Activated CD8-positive, alpha-beta T cell treated with anti-CD3 and anti-CD28 coated beads for 36 hours (primary cell): ENCODE measurements at regions not wholly inside any gene's neighbourhood (a gene's known extent, or its start where the extent isn't known, plus 50 kb on each side); places are given as distances from the start of the nearest gene placed in this dataset.

Experiments
- ATAC-seq: fragments of 200-7000 bp; cut with Tn5 transposase; one replicate; pipeline ENCODE4 v1.10.0; 2021; ENCODE audit warnings: mild to moderate bottlenecking, moderate library complexity
- CTCF ChIA-PET: fragments of 350-600 bp; sonication (Branson Sonifier 250); formaldehyde crosslinking; loops from one replicate; lab custom pipeline; 2021; ENCODE audit warnings: antibody characterized with exemption; lab: Charles Lee
- POLR2A ChIA-PET: fragments of 350-600 bp; sonication (Branson Sonifier 250); formaldehyde crosslinking; loops from one replicate; lab custom pipeline; 2021; ENCODE audit warnings: antibody characterized with exemption; lab: Charles Lee
- DNase-seq: peaks from one replicate; pipeline ENCODE4 v3.0.0-alpha.2; 2020
- H3K27ac Mint-ChIP-seq: one replicate; pipeline ENCODE4 v1.8.0; 2021; ENCODE audit warnings: mild to moderate bottlenecking, mixed read lengths
- H3K27me3 Mint-ChIP-seq: one replicate; pipeline ENCODE4 v1.8.0; 2021; ENCODE audit warnings: mixed read lengths
- H3K36me3 Mint-ChIP-seq: one replicate; pipeline ENCODE4 v1.8.0; 2021; ENCODE audit warnings: low read depth, mixed read lengths
- H3K4me1 Mint-ChIP-seq: one replicate; pipeline ENCODE4 v1.8.0; 2021; ENCODE audit warnings: low read depth, mixed read lengths
- H3K4me3 Mint-ChIP-seq: one replicate; pipeline ENCODE4 v1.8.0; 2021; ENCODE audit warnings: mild to moderate bottlenecking, moderate library complexity, mixed read lengths
- H3K9me3 Mint-ChIP-seq: one replicate; pipeline ENCODE4 v1.8.0; 2021; ENCODE audit warnings: mixed read lengths
- CTCF ChIP-seq: fragments of 200-600 bp; IDR thresholded peaks from one replicate; pipeline ENCODE4 v1.8.0; 2022; ENCODE audit warnings: antibody characterized with exemption, mild to moderate bottlenecking
- intact Hi-C: fragments of 100-400 bp; cut with micrococcal nuclease; formaldehyde crosslinking; loops from one replicate; pipeline ENCODE4 v1.10.0; 2022

GRCh38 chr20:22779878-22780277, 195.5 kb upstream of the FOXA2 start:
- Mint-ChIP-seq H3K27ac (no peak overlapping the region), H3K27me3 (no peaks in the 10 kb centered on the region), H3K4me1 (no peaks in the 10 kb centered on the region), H3K36me3 (no peaks in the 10 kb centered on the region), H3K4me3 (no peak overlapping the region), H3K9me3 (no peaks in the 10 kb centered on the region)
- CTCF ChIA-PET: no interaction called here
- ATAC-seq (no peak), DNase-seq (no peak)
- POLR2A ChIA-PET: no interaction called here
- no peak for TF ChIP-seq CTCF
- intact Hi-C loops: no loop called here

- no peaks in the 10 kb centered on the region for H3K4me1 Mint-ChIP-seq
- no peak for TF ChIP-seq CTCF
- DNase-seq (no peak), ATAC-seq (no peak)
- H3K4me3 Mint-ChIP-seq: no peak overlapping the region
- CTCF ChIA-PET: no interaction called here
- no peaks in the 10 kb centered on the region for H3K36me3 Mint-ChIP-seq
- intact Hi-C loops: no loop called here
- H3K27ac Mint-ChIP-seq: no peak overlapping the region
- POLR2A ChIA-PET: interaction anchor here (1.2 kb wide), 1 partner anchor 32 kb away, joined by 3 read pairs; no protein-coding TSS in a partner anchor
- H3K9me3 Mint-ChIP-seq: no peaks in the 10 kb centered on the region
- H3K27me3 Mint-ChIP-seq: no peaks in the 10 kb centered on the region
These were observed 197.5 kb upstream of the FOXA2 start for GRCh38 chr20:22781869-22782268.

- ATAC-seq (no peak), DNase-seq (no peak)
- intact Hi-C loops: no loop called here
- peaks cover 1% of the 10 kb centered on the region for H3K27me3 Mint-ChIP-seq
- H3K36me3 Mint-ChIP-seq: no peaks in the 10 kb centered on the region
- no peak overlapping the region for H3K4me3 Mint-ChIP-seq
- ChIA-PET CTCF (no interaction called here), POLR2A (no interaction called here)
- no peaks in the 10 kb centered on the region for H3K9me3 Mint-ChIP-seq
- H3K4me1 Mint-ChIP-seq: no peaks in the 10 kb centered on the region
- no peak for TF ChIP-seq CTCF
- no peak overlapping the region for H3K27ac Mint-ChIP-seq
These were observed 205.3 kb upstream of the FOXA2 start for GRCh38 chr20:22789676-22790075.

- Mint-ChIP-seq H3K4me1 (no peaks in the 10 kb centered on the region), H3K9me3 (no peaks in the 10 kb centered on the region), H3K36me3 (no peaks in the 10 kb centered on the region), H3K27ac (no peak overlapping the region), H3K4me3 (no peak overlapping the region), H3K27me3 (peaks cover 1% of the 10 kb centered on the region)
- no peak for TF ChIP-seq CTCF
- POLR2A ChIA-PET: no interaction called here
- intact Hi-C loops: no loop called here
- ATAC-seq (no peak), DNase-seq (no peak)
- CTCF ChIA-PET: no interaction called here
These were observed 207.0 kb upstream of the FOXA2 start for GRCh38 chr20:22791396-22791795.

GRCh38 chr20:22791877-22792525, 207.6 kb upstream of the FOXA2 start:
- Mint-ChIP-seq H3K4me1 (no peaks in the 10 kb centered on the region), H3K9me3 (no peaks in the 10 kb centered on the region), H3K36me3 (no peaks in the 10 kb centered on the region), H3K27ac (no peak overlapping the region), H3K4me3 (no peak overlapping the region), H3K27me3 (peaks cover 1% of the 10 kb centered on the region)
- DNase-seq (no peak), ATAC-seq (no peak)
- ChIA-PET CTCF (no interaction called here), POLR2A (no interaction called here)
- no peak for TF ChIP-seq CTCF
- intact Hi-C loops: no loop called here
